NB4 (cell line): ENCODE measurements at regions not wholly inside any gene's neighbourhood (a gene's known extent, or its start where the extent isn't known, plus 50 kb on each side); places are given as distances from the start of the nearest gene placed in this dataset.

Source experiments
- DNase-seq: peaks from one replicate; pipeline ENCODE4 v3.0.0; 2010; ENCODE audit warnings: low read depth
- H3K4me3 ChIP-seq: one replicate; pipeline ENCODE4 v1.5.1; 2011; ENCODE audit warnings: mild to moderate bottlenecking, low read depth, low read length, moderate library complexity
- CTCF ChIP-seq: IDR thresholded peaks from one replicate; pipeline ENCODE4 v1.5.1; 2012; ENCODE audit warnings: low read depth, low read length
- MAX ChIP-seq: IDR thresholded peaks from 2 replicates; pipeline ENCODE4 v1.6.1; 2011; ENCODE audit warnings: low read depth, low read length
- MYC ChIP-seq: IDR thresholded peaks from 2 replicates; pipeline ENCODE4 v1.6.1; 2011; ENCODE audit warnings: low read depth, low read length
- POLR2A ChIP-seq: IDR thresholded peaks from 2 replicates; pipeline ENCODE4 v1.6.1; 2011; ENCODE audit warnings: mild to moderate bottlenecking; ENCODE audit not compliant: insufficient read length; ENCODE audit errors: extremely low read depth

- TF ChIP-seq MAX (no peak), POLR2A (no peak), CTCF (no peak), MYC (no peak)
- H3K4me3 ChIP-seq: no peak overlapping the region
- DNase-seq: peak; percentile 1
Measured at GRCh38 chr20:12306107-12306506, 388.4 kb downstream of the BTBD3 start.

GRCh38 chr20:12311094-12311865 lies 393.6 kb downstream of the BTBD3 start:
- TF ChIP-seq MYC (no peak), POLR2A (no peak), MAX (no peak), CTCF (no peak)
- H3K4me3 ChIP-seq: no peak overlapping the region
- no peak for DNase-seq

- TF ChIP-seq MAX (no peak), CTCF (no peak), MYC (no peak)
- no peak overlapping the region for H3K4me3 ChIP-seq
- no peak for DNase-seq
Measured at GRCh38 chr20:12315652-12316051, 398.0 kb downstream of the BTBD3 start.

GRCh38 chr20:12316794-12317193 lies 399.1 kb downstream of the BTBD3 start:
- no peak overlapping the region for H3K4me3 ChIP-seq
- DNase-seq: no peak
- TF ChIP-seq POLR2A: no peak
- TF ChIP-seq MAX: no peak
- no peak for TF ChIP-seq CTCF
- TF ChIP-seq MYC: no peak

GRCh38 chr20:12317433-12317832 lies 399.7 kb downstream of the BTBD3 start:
- no peak overlapping the region for H3K4me3 ChIP-seq
- TF ChIP-seq POLR2A: no peak
- TF ChIP-seq CTCF: no peak
- no peak for TF ChIP-seq MYC
- TF ChIP-seq MAX: no peak
- DNase-seq: no peak

GRCh38 chr20:12318043-12318442 lies 400.4 kb downstream of the BTBD3 start:
- no peak for TF ChIP-seq MAX
- TF ChIP-seq MYC: no peak
- TF ChIP-seq POLR2A: no peak
- no peak for TF ChIP-seq CTCF
- no peak for DNase-seq
- no peak overlapping the region for H3K4me3 ChIP-seq
